A549 (cell line): ENCODE measurements at regions not wholly inside any gene's neighbourhood (a gene's known extent, or its start where the extent isn't known, plus 50 kb on each side); places are given as distances from the start of the nearest gene placed in this dataset.

Experiments
- ATAC-seq, 2 experiments: fragments of 200-7000 bp in 1 of 2; fragments of >200 bp in 1 of 2; cut with Nextera tagmentation in 1 of 2; cut with Tn5 transposase in 1 of 2; 3 replicates each; pipeline versions ENCODE4 v1.8.0 to v1.9.1; 2018 to 2020; ENCODE audit warnings: mild to moderate bottlenecking in 1 of 2, moderate library complexity in 1 of 2
- CTCF ChIA-PET: fragments of 300-600 bp; sonication (Branson Sonifier 250); formaldehyde crosslinking; extraction: SDS; loops from one replicate; lab custom pipeline; 2021; ENCODE audit warnings: antibody characterized with exemption, inconsistent platforms; lab: Yijun Ruan, JAX
- POLR2A ChIA-PET: fragments of 350-600 bp; formaldehyde crosslinking; extraction: SDS; loops from one replicate; lab custom pipeline; 2021; ENCODE audit warnings: antibody characterized with exemption, inconsistent platforms; lab: Yijun Ruan, JAX
- DNase-seq, 2 experiments: peaks; one replicate each; pipeline versions ENCODE4 v3.0.0 to v3.0.0-alpha.2; 2011 to 2016; ENCODE audit warnings: low read depth in 1 of 2, low spot score in 1 of 2
- FAIRE-seq: peaks from 2 replicates; lab custom pipeline; 2011; peaks lifted over from hg19 to GRCh38; lab: Jason Lieb, UNC
- H3K27ac ChIP-seq, 2 experiments: fragments of >200 bp; sonication (Bioruptor Twin); formaldehyde crosslinking; 3 replicates each; pipeline ENCODE4 v1.5.1; 2016 to 2017
- H3K4me1 ChIP-seq: fragments of >200 bp; sonication (Bioruptor Twin); formaldehyde crosslinking; 3 replicates; pipeline ENCODE4 v1.6.1; 2016
- H3K4me2 ChIP-seq: fragments of >200 bp; sonication (Bioruptor Twin); formaldehyde crosslinking; 3 replicates; pipeline ENCODE4 v1.6.1; 2016
- H3K4me3 ChIP-seq: fragments of >200 bp; sonication (Bioruptor Twin); formaldehyde crosslinking; 3 replicates; pipeline ENCODE4 v1.5.1; 2016
- H3K9me3 ChIP-seq: fragments of >200 bp; sonication (Bioruptor Twin); formaldehyde crosslinking; 3 replicates; pipeline ENCODE4 v1.6.1; 2016
- BHLHE40 ChIP-seq: IDR thresholded peaks from 2 replicates; pipeline ENCODE4 v1.6.1; 2012; ENCODE audit warnings: low read depth, low read length, inconsistent platforms
- CBX2 ChIP-seq: fragments of 200-600 bp; sonication (generic); IDR thresholded peaks from 2 replicates; pipeline ENCODE4 v1.6.1; 2016; ENCODE audit warnings: low read depth, mild to moderate bottlenecking, borderline replicate concordance
- CHD2 ChIP-seq: fragments of 150-350 bp; IDR thresholded peaks from 2 replicates; pipeline ENCODE4 v1.6.1; 2014; ENCODE audit warnings: low read length; ENCODE audit not compliant: partially characterized antibody
- CHD4 ChIP-seq: fragments of 200-600 bp; sonication (generic); IDR thresholded peaks from 2 replicates; pipeline ENCODE4 v1.6.1; 2016; ENCODE audit warnings: antibody characterized with exemption, mild to moderate bottlenecking, borderline replicate concordance
- CTCF ChIP-seq: fragments of >200 bp; sonication (Bioruptor Twin); formaldehyde crosslinking; IDR thresholded peaks from 3 replicates; pipeline ENCODE4 v1.5.1; 2016
- ELK1 ChIP-seq: fragments of 150-350 bp; IDR thresholded peaks from 2 replicates; pipeline ENCODE4 v1.6.1; 2014; ENCODE audit warnings: low read depth, mild to moderate bottlenecking, low read length
- ESRRA ChIP-seq: fragments of 150-350 bp; IDR thresholded peaks from 2 replicates; pipeline ENCODE4 v1.6.1; 2014; ENCODE audit warnings: mild to moderate bottlenecking, low read length, borderline replicate concordance
- FOSB ChIP-seq: fragments of 250-450 bp; sonication (Bioruptor Pico); IDR thresholded peaks from 2 replicates; pipeline ENCODE4 v1.5.0; 2020; ENCODE audit warnings: mild to moderate bottlenecking, moderate library complexity
- FOXS1 ChIP-seq: fragments of 250-450 bp; sonication (Bioruptor Pico); IDR thresholded peaks from 2 replicates; pipeline ENCODE4 v1.5.0; 2020; ENCODE audit warnings: mild to moderate bottlenecking, moderate library complexity
- GATA3 ChIP-seq: IDR thresholded peaks from 2 replicates; pipeline ENCODE4 v1.6.1; 2012; ENCODE audit warnings: borderline replicate concordance
- HDAC2 ChIP-seq: fragments of 200-600 bp; sonication (generic); IDR thresholded peaks from 2 replicates; pipeline ENCODE4 v1.6.1; 2016
- HEYL ChIP-seq: fragments of 250-450 bp; sonication (Bioruptor Pico); IDR thresholded peaks from 2 replicates; pipeline ENCODE4 v1.8.0; 2021; ENCODE audit warnings: mild to moderate bottlenecking, moderate library complexity
- JUNB ChIP-seq: fragments of >200 bp; sonication (Bioruptor Twin); formaldehyde crosslinking; IDR thresholded peaks from 2 replicates; pipeline ENCODE4 v1.6.1; 2016
- MAFK ChIP-seq: fragments of 450-650 bp; IDR thresholded peaks from 2 replicates; pipeline ENCODE4 v1.6.1; 2014; ENCODE audit not compliant: partially characterized antibody
- MAZ ChIP-seq: fragments of 150-350 bp; IDR thresholded peaks from 2 replicates; pipeline ENCODE4 v1.6.1; 2014; ENCODE audit warnings: antibody characterized with exemption, low read depth, low read length, borderline replicate concordance
- MYC ChIP-seq: IDR thresholded peaks from 2 replicates; pipeline ENCODE4 v1.6.1; 2012; ENCODE audit warnings: mild to moderate bottlenecking, inconsistent platforms, low read length, improper control_type of control experiment, borderline replicate concordance
- NPAS2 ChIP-seq: fragments of 250-450 bp; sonication (Bioruptor Pico); IDR thresholded peaks from 2 replicates; pipeline ENCODE4 v1.8.0; 2022; ENCODE audit warnings: mild to moderate bottlenecking, moderate library complexity, borderline replicate concordance
- NR3C1 ChIP-seq: fragments of >200 bp; sonication (Bioruptor Twin); formaldehyde crosslinking; IDR thresholded peaks from 3 replicates; pipeline ENCODE4 v1.6.1; 2017
- POLR2A ChIP-seq: IDR thresholded peaks from 2 replicates; pipeline ENCODE4 v1.6.1; 2012; ENCODE audit warnings: mild to moderate bottlenecking, low read length
- RAD21 ChIP-seq, 2 experiments: fragments of >200 bp in 1 of 2; sonication (Bioruptor Twin) in 1 of 2; formaldehyde crosslinking in 1 of 2; IDR thresholded peaks in 1 of 2; conservative IDR thresholded peaks in 1 of 2; 2 replicates in 1 of 2; 3 replicates in 1 of 2; pipeline ENCODE4 v1.6.1; 2012 to 2018; ENCODE audit warnings: inconsistent platforms in 1 of 2
- RARB ChIP-seq: fragments of 250-450 bp; sonication (Bioruptor Pico); IDR thresholded peaks from 2 replicates; pipeline ENCODE4 v1.8.0; 2021; ENCODE audit warnings: mild to moderate bottlenecking, moderate library complexity
- RCOR1 ChIP-seq: fragments of 150-350 bp; IDR thresholded peaks from 2 replicates; pipeline ENCODE4 v1.6.1; 2014; ENCODE audit warnings: antibody characterized with exemption, low read length, low read depth
- REST ChIP-seq: fragments of 200-600 bp; sonication (generic); IDR thresholded peaks from 2 replicates; pipeline ENCODE4 v1.6.1; 2016; ENCODE audit warnings: antibody characterized with exemption, mild to moderate bottlenecking, moderate library complexity
- RNF2 ChIP-seq: fragments of 200-600 bp; sonication (generic); IDR thresholded peaks from 2 replicates; pipeline ENCODE4 v1.6.1; 2016; ENCODE audit warnings: low read depth, mild to moderate bottlenecking, antibody characterized with exemption, moderate library complexity, borderline replicate concordance
- SREBF2 ChIP-seq: fragments of 450-650 bp; IDR thresholded peaks from 2 replicates; pipeline ENCODE4 v1.6.1; 2014; ENCODE audit warnings: mild to moderate bottlenecking, moderate library complexity
- TP53 ChIP-seq: fragments of 250-450 bp; sonication (Bioruptor Pico); IDR thresholded peaks from 2 replicates; pipeline ENCODE4 v1.5.0; 2021; ENCODE audit warnings: mild to moderate bottlenecking, moderate library complexity
- ZFP36 ChIP-seq: fragments of 450-650 bp; IDR thresholded peaks from 2 replicates; pipeline ENCODE4 v1.6.1; 2014; ENCODE audit warnings: borderline replicate concordance; ENCODE audit not compliant: partially characterized antibody
- ZNF302 ChIP-seq: fragments of 250-450 bp; sonication (Bioruptor Pico); IDR thresholded peaks from 2 replicates; pipeline ENCODE4 v1.9.0; 2021; ENCODE audit warnings: inconsistent platforms, mild to moderate bottlenecking, moderate library complexity
- ZSCAN20 ChIP-seq: fragments of 250-450 bp; sonication (Bioruptor Pico); IDR thresholded peaks from 2 replicates; pipeline ENCODE4 v1.8.0; 2022; ENCODE audit warnings: mild to moderate bottlenecking, moderate library complexity
- WGBS: methylation state at CpG from one replicate; pipeline ENCODE4 v1.1.6; 2017; ENCODE audit errors: missing lambda C conversion rate; 5-methylcytosine and 5-hydroxymethylcytosine counted together

GRCh38 chr1:60359431-60359830 lies 285.9 kb upstream of the C1orf87 start:
- Histone ChIP-seq H3K9me3 (no peaks in the 10 kb centered on the region), H3K4me2 (no peak overlapping the region), H3K4me3 (no peak overlapping the region), H3K4me1 (no peaks in the 10 kb centered on the region), H3K27ac (no peak overlapping the region)
- no peak for FAIRE-seq
- CTCF ChIA-PET = no interaction called here
- DNase-seq = no peak
- WGBS = 19% methylated on average over 3 of the region's 3 CpGs
- POLR2A ChIA-PET = no interaction called here
- ATAC-seq = no peak
- no peak for TF ChIP-seq CBX2
- TF ChIP-seq RARB (CRISPR knock-in tag) = no peak
- no peak for TF ChIP-seq NR3C1
- TF ChIP-seq ZSCAN20 = no peak
- TF ChIP-seq ESRRA = no peak
- TF ChIP-seq RAD21 (conservative IDR thresholded peaks at IDR 0.05 in 1 of 2, IDR thresholded peaks at IDR 0.05 in 1 of 2) = no peak
- TF ChIP-seq MAFK = no peak
- TF ChIP-seq POLR2A = no peak
- no peak for TF ChIP-seq JUNB
- no peak for TF ChIP-seq FOSB (CRISPR knock-in tag)
- TF ChIP-seq ELK1 = no peak
- no peak for TF ChIP-seq NPAS2 (CRISPR knock-in tag)
- no peak for TF ChIP-seq ZFP36
- TF ChIP-seq SREBF2 = no peak
- no peak for TF ChIP-seq HEYL
- no peak for TF ChIP-seq REST
- TF ChIP-seq CTCF = no peak
- TF ChIP-seq CHD2 = no peak
- TF ChIP-seq ZNF302 (CRISPR knock-in tag) = no peak
- no peak for TF ChIP-seq RNF2

GRCh38 chr1:60350531-60350930 lies 277.0 kb upstream of the C1orf87 start:
- ChIA-PET POLR2A (no interaction called here), CTCF (no interaction called here)
- DNase-seq (no peak), ATAC-seq (no peak), FAIRE-seq (no peak)
- Histone ChIP-seq H3K4me2 (no peak overlapping the region), H3K4me3 (no peak overlapping the region), H3K27ac (no peak overlapping the region), H3K9me3 (no peaks in the 10 kb centered on the region), H3K4me1 (no peaks in the 10 kb centered on the region)
- TF ChIP-seq HDAC2 (no peak), REST (no peak), GATA3 (no peak), TP53 (CRISPR knock-in tag) (no peak), CHD4 (no peak), MAZ (no peak), CBX2 (no peak), NR3C1 (no peak), JUNB (no peak), BHLHE40 (no peak), MYC (no peak), ELK1 (no peak), ZNF302 (CRISPR knock-in tag) (no peak), RCOR1 (no peak), FOXS1 (CRISPR knock-in tag) (no peak), SREBF2 (no peak)
